T47D (cell line): ENCODE measurements at regions not wholly inside any gene's neighbourhood (a gene's known extent, or its start where the extent isn't known, plus 50 kb on each side); places are given as distances from the start of the nearest gene placed in this dataset.

ENCODE experiments used
- DNase-seq, 2 experiments: peaks; one replicate each; pipeline versions ENCODE4 v3.0.0 to v3.0.0-alpha.2; 2011 to 2012; ENCODE audit warnings: low read depth in 1 of 2, low spot score in 1 of 2
- JUND ChIP-seq: IDR thresholded peaks from 2 replicates; pipeline ENCODE4 v1.6.1; 2012; ENCODE audit warnings: low read depth
- in situ Hi-C: cut with HindIII; loops from 2 replicates; pipeline ENCODE4 v1.10.0; 2016; ENCODE audit warnings: low sequenced_read_pairs, low pct_unique_long_range_greater_than_20kb

GRCh38 chr2:120957905-120958304, 222.2 kb downstream of the GLI2 start:
- no peak for DNase-seq
- in situ Hi-C loops: no loop called here
- no peak for TF ChIP-seq JUND

DNA sequence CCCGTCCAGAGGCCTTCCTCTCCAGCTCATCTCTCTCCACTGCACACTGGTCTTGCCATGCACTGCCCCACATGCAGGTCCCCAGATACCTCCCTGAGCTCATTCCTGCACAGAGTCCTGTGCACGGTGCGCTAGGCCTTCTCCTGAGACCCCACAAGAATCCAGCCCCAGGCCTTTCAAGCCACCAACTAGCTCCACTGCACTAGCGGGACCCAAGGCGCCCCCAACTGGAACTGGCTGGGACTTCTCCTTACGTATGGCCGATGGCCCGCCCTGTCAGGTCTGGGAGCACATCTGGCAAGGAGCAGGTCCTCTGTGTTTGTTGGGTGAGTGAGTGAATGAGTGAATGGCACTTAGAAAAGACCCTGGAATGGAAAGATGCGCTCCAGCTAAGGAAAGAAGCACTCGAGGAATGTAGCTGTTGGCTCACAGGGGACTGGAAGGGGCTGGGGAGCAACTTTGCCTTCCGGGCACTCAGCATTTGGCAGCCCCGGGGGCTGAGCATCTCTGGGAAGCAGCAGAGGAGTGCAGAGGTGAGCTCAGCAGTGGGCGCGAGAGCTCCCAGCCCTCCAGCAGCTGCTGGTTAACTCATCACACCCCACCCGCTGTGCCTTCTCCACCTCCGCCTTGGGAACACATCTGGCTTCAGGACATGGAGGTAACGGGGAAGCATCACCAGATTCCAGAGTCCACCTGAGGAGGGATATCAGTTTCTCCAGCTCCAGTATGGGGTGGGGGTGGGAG, 223.1 kb downstream of the GLI2 start:
- TF ChIP-seq JUND: no peak
- no peak for DNase-seq

DNA sequence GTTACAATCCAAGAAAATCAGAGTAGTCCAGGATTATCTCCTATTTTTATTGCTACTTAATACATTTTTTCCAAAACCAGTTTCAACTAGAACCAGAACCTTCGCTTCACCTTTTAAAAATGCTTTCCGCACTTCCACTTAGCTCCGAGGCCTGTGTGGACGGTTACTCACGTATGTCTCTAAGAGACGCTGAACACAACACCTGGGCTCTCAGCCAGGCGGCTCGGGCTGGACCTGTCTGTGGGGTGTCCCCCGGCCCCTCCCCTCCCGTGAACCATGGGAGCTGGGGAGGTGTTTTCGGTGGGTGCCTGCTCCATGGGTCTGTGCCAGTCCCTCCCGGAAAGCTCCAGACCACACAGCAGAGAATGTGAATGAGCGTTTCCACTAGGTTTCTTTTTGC, 223.8 kb downstream of the GLI2 start:
- TF ChIP-seq JUND: no peak
- no peak for DNase-seq
- in situ Hi-C loops: no loop called here

More for the DNA sequence above, 223.1 kb downstream of the GLI2 start:
- in situ Hi-C loops: no loop called here

DNA sequence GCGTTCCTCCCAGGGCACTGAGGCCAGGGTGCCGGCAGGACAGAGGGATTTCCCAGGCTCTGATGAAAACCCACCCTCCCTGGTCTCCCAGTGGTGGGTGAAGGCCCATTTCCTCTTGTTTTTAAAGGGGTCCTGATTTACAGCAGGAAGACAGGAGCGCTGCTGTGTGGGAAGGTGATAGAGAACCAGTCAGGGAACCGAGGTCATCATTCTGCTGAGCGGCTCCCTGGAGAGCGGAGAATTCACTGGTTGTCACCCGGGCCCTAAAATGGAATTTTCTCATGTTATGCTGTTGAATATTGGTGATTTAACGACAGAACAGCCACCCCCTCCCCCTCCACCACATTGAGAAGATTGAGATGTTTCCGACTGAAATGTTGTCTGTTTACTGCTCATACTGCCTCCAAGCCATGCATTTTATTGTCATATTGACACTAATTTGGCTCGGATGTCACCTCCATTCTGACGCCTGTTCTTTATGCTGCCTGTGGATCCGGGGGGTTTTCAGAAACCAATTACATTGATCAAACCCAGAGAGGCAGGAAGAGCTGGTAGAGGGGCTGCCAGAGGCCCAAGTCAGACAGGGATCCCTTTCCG, 225.2 kb downstream of the GLI2 start:
- in situ Hi-C loops: no loop called here
- DNase-seq: no peak
- no peak for TF ChIP-seq JUND

- no peak for DNase-seq
- no peak for TF ChIP-seq JUND
- in situ Hi-C loops: no loop called here
These were observed 225.7 kb downstream of the GLI2 start for GRCh38 chr2:120961396-120961795.

- in situ Hi-C loops: no loop called here
- TF ChIP-seq JUND: no peak
- DNase-seq: no peak
These were observed 228.5 kb downstream of the GLI2 start for GRCh38 chr2:120963997-120964705.

GRCh38 chr2:120964819-120965218, 229.2 kb downstream of the GLI2 start:
- in situ Hi-C loops: no loop called here
- no peak for TF ChIP-seq JUND
- DNase-seq: no peak

DNA sequence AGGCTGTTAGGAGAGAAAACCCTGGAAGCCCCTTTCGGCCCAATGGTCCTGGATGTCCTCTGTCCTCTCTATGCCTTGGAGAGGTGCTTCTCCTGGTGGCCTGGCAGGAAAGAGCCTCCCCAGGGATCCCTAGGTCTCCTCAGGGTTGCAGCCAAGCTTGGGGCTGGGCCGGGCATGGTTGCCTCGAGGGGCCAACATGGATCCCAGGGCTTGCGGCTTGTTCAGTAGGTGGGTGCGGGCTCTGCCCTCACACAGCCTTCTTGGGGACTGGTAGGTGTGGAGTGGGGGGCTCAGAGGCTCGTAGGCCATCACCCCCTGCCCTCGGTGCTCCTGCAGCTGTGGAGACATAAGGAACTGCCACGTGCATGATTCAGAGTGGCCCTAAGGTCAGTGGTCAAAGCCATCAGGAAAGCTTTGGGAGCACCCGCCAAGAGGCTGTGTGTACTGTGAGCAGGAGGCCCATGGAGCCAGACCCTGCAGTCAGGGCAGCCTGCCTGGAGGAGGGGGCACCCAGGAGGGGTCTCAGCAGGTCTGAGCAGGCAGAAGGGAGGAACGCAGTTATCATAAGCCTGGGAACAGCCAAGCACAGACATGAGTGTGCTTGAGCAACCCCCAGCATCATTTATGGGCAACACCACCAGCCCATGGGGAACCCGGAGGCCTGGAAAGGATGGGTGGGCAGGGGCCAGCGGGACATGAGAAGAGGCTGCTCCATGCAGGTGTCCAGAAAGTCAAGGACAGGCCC, 231.0 kb downstream of the GLI2 start:
- no peak for TF ChIP-seq JUND
- DNase-seq: no peak
- in situ Hi-C loops: no loop called here

DNA sequence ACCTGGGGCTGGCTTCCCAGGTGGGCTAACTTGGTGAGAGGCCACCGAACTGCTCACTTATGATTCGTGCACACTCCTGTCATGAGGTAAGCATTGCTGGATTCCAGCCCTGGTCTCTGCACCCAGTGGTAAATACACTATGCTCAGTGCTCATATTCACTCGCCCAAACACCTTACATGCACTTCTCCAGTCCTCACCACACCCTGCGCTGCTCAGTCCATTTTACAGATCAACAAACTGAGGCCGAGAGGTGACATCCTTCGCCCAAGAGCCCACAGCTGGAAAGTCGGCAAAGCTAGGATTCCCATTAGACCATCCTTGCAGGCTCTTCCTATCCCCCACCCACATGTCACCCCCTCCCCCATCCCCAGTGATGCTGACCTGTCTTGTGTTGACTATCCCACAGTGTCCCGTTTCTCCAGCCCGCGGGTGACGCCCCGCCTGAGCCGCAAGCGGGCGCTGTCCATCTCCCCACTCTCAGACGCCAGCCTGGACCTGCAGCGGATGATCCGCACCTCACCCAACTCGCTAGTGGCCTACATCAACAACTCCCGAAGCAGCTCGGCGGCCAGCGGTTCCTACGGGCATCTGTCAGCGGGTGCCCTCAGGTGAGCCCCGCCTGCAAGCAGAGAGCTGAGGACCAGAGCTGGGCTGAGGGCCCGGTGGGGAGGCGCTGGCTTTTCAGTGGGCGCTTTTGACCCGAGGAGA, 232.8 kb downstream of the GLI2 start:
- TF ChIP-seq JUND: no peak
- no peak for DNase-seq
- in situ Hi-C loops: no loop called here

DNA sequence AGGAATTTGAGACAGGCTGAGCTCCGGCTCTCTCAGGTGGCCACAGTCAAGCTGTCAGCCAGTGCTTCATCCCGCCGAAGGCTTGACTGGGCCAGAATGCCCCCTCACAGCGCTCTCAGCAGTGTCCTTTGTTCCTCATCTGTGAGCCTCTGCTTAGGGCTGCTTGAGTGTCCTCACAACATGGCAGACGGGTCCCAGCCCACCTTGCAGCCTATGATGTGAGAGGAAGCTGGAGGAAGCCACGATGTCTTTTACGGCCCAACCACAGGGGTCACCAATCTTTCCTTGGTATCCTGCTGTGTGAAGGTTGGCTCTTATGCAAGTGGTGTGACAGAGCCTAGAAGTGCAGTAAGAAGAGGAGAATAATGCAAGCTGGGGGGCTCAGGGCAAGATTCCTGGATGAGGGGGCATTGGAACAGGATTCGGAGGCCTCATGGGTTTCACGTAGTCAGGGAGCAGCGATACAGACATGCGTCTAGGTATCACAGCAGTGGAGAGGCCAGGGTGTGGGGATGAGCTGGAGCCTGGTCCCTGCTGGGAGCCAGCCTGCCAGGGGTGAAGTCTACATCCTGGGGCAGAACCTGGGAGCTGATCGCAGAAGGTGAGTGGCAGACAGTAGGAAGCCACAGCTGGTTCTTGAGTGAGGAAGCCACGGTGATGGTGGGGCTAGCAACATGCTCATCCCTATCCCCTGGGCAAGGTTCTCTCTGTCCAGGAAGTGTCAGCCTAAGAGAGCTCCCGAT, 234.1 kb downstream of the GLI2 start:
- TF ChIP-seq JUND: no peak
- in situ Hi-C loops: no loop called here
- DNase-seq: no peak

- in situ Hi-C loops: no loop called here
- TF ChIP-seq JUND: no peak
- DNase-seq: no peak
These were observed 236.2 kb downstream of the GLI2 start for GRCh38 chr2:120971866-120972265.

- in situ Hi-C loops: no loop called here
- TF ChIP-seq JUND: no peak
- DNase-seq: no peak
These were observed 236.6 kb downstream of the GLI2 start for GRCh38 chr2:120972286-120972685.
